Keratinocyte (primary cell): ENCODE measurements at regions not wholly inside any gene's neighbourhood (a gene's known extent, or its start where the extent isn't known, plus 50 kb on each side); places are given as distances from the start of the nearest gene placed in this dataset.

Source experiments
- DNase-seq: peaks from one replicate; pipeline ENCODE4 v3.0.0-alpha.2; 2011; ENCODE audit warnings: low read depth, missing footprints, low spot score
- FAIRE-seq: peaks from 2 replicates; lab custom pipeline; 2011; peaks lifted over from hg19 to GRCh38; lab: Jason Lieb, UNC
- H2AFZ ChIP-seq: 2 replicates; pipeline ENCODE4 v1.6.0; 2012; ENCODE audit warnings: low read length, control low read depth, inconsistent platforms; ENCODE audit not compliant: control insufficient read depth
- H3K27ac ChIP-seq: 2 replicates; pipeline ENCODE4 v1.5.1; 2011; ENCODE audit warnings: low read length; ENCODE audit not compliant: control insufficient read depth, insufficient read depth
- H3K27me3 ChIP-seq: 3 replicates; pipeline ENCODE4 v1.6.0; 2011; ENCODE audit warnings: low read length; ENCODE audit not compliant: control insufficient read depth, insufficient read depth; ENCODE audit errors: extremely low read depth
- H3K36me3 ChIP-seq, 2 experiments: 2 replicates in 1 of 2; 3 replicates in 1 of 2; pipeline ENCODE4 v1.5.1; 2011; ENCODE audit warnings: low read length in 2 of 2, mild to moderate bottlenecking in 1 of 2; ENCODE audit not compliant: control insufficient read depth in 2 of 2, insufficient read depth in 2 of 2; ENCODE audit errors: extremely low read depth in 1 of 2
- H3K4me1 ChIP-seq: 3 replicates; pipeline ENCODE4 v1.5.1; 2011; ENCODE audit warnings: low read length; ENCODE audit not compliant: control insufficient read depth, insufficient read depth; ENCODE audit errors: extremely low read depth
- H3K4me2 ChIP-seq: 3 replicates; pipeline ENCODE4 v1.6.0; 2011; ENCODE audit warnings: low read depth, low read length; ENCODE audit not compliant: control insufficient read depth, insufficient read depth; ENCODE audit errors: extremely low read depth
- H3K4me3 ChIP-seq, 3 experiments: fragments of 200-600 bp in 1 of 3; sonication (generic) in 1 of 3; 2 replicates in 2 of 3; 3 replicates in 1 of 3; pipeline ENCODE4 v1.5.1; 2011 to 2016; ENCODE audit warnings: low read length in 3 of 3, mild to moderate bottlenecking in 3 of 3, control low read depth in 2 of 3, inconsistent platforms in 1 of 3, low read depth in 1 of 3, mixed read lengths in 1 of 3, mixed run types in 1 of 3, moderate library complexity in 1 of 3; ENCODE audit not compliant: control insufficient read depth in 2 of 3, insufficient read depth in 2 of 3; ENCODE audit errors: extremely low read depth in 1 of 3
- H3K79me2 ChIP-seq: 2 replicates; pipeline ENCODE4 v1.6.0; 2012; ENCODE audit warnings: low read length; ENCODE audit not compliant: control insufficient read depth, insufficient read depth
- H3K9ac ChIP-seq: 3 replicates; pipeline ENCODE4 v1.6.0; 2011; ENCODE audit warnings: low read length; ENCODE audit not compliant: control insufficient read depth, insufficient read depth; ENCODE audit errors: extremely low read depth
- H3K9me1 ChIP-seq: 3 replicates; pipeline ENCODE4 v1.6.0; 2011; ENCODE audit warnings: low read length; ENCODE audit not compliant: control insufficient read depth, insufficient read depth; ENCODE audit errors: extremely low read depth
- H3K9me3 ChIP-seq: 2 replicates; pipeline ENCODE4 v1.5.1; 2012; ENCODE audit warnings: low read depth, low read length; ENCODE audit not compliant: control insufficient read depth
- H4K20me1 ChIP-seq: 3 replicates; pipeline ENCODE4 v1.6.0; 2011; ENCODE audit warnings: low read length; ENCODE audit not compliant: control insufficient read depth, insufficient read depth; ENCODE audit errors: extremely low read depth
- CTCF ChIP-seq, 3 experiments: IDR thresholded peaks in 1 of 3; conservative IDR thresholded peaks in 1 of 3; optimal IDR thresholded peaks in 1 of 3; 2 replicates in 2 of 3; 3 replicates in 1 of 3; pipeline versions ENCODE3 to v1.5.1; 2011; ENCODE audit warnings: low read length in 3 of 3, mild to moderate bottlenecking in 3 of 3, moderate library complexity in 2 of 3, control low read depth in 1 of 3, inconsistent platforms in 1 of 3; ENCODE audit not compliant: insufficient read depth in 2 of 3; ENCODE audit errors: extremely low read depth in 1 of 3
- EZH2 ChIP-seq: IDR thresholded peaks from one replicate; pipeline ENCODE4 v1.6.1; 2012; ENCODE audit warnings: inconsistent platforms, mild to moderate bottlenecking, low read length, moderate library complexity
- dilution Hi-C: fragments of 300-500 bp; cut with MboI; formaldehyde crosslinking; loops from one replicate; pipeline ENCODE4 v1.7.0; 2020; ENCODE audit warnings: low sequenced_read_pairs; ENCODE audit not compliant: extremely low pct_ligation_motif_present

- no peaks in the 10 kb centered on the region for H3K9me1 ChIP-seq
- H3K27ac ChIP-seq: no peak overlapping the region
- DNase-seq (no peak), FAIRE-seq (no peak)
- no peak overlapping the region for H3K9ac ChIP-seq
- TF ChIP-seq EZH2: no peak
- no peak for TF ChIP-seq CTCF (optimal IDR thresholded peaks at IDR 0.05 in 1 of 3, IDR thresholded peaks at IDR 0.05 in 1 of 3, conservative IDR thresholded peaks at IDR 0.05 in 1 of 3; ENCODE audit: extremely low read depth in 1 of 3, insufficient read depth in 2 of 3, low read length in 3 of 3)
- H3K4me1 ChIP-seq: no peaks in the 10 kb centered on the region
- no peaks in the 10 kb centered on the region for H3K36me3 ChIP-seq
- no peak overlapping the region for H3K4me2 ChIP-seq
- dilution Hi-C loops: no loop called here
- no peaks in the 10 kb centered on the region for H3K9me3 ChIP-seq
- no peak overlapping the region for H3K4me3 ChIP-seq
- H2AFZ ChIP-seq: no peak overlapping the region
- H3K79me2 ChIP-seq: no peaks in the 10 kb centered on the region
- no peaks in the 10 kb centered on the region for H4K20me1 ChIP-seq
- H3K27me3 ChIP-seq: no peaks in the 10 kb centered on the region
Measured at GRCh38 chr1:164191191-164191590, 367.8 kb upstream of the PBX1 start.

GRCh38 chr1:164210211-164210739 lies 348.7 kb upstream of the PBX1 start:
- no peaks in the 10 kb centered on the region for H3K27me3 ChIP-seq
- H3K9ac ChIP-seq: no peak overlapping the region
- no peaks in the 10 kb centered on the region for H3K9me1 ChIP-seq
- H3K9me3 ChIP-seq: no peaks in the 10 kb centered on the region
- H3K27ac ChIP-seq: no peak overlapping the region
- dilution Hi-C loops: no loop called here
- no peaks in the 10 kb centered on the region for H4K20me1 ChIP-seq
- DNase-seq: no peak
- H2AFZ ChIP-seq: no peak overlapping the region
- H3K4me1 ChIP-seq: no peaks in the 10 kb centered on the region
- TF ChIP-seq CTCF (optimal IDR thresholded peaks at IDR 0.05 in 1 of 3, IDR thresholded peaks at IDR 0.05 in 1 of 3, conservative IDR thresholded peaks at IDR 0.05 in 1 of 3; ENCODE audit: extremely low read depth in 1 of 3, insufficient read depth in 2 of 3, low read length in 3 of 3) (no peak), EZH2 (no peak)
- no peak for FAIRE-seq
- H3K79me2 ChIP-seq: no peaks in the 10 kb centered on the region
- no peak overlapping the region for H3K4me2 ChIP-seq
- H3K36me3 ChIP-seq: no peaks in the 10 kb centered on the region
- no peak overlapping the region for H3K4me3 ChIP-seq
